ENCODE measurements at regions not wholly inside any gene's neighbourhood (a gene's known extent, or its start where the extent isn't known, plus 50 kb on each side); places are given as distances from the start of the nearest gene placed in this dataset.
"Not testable (repeated sequence)": the region's sequence is repeated elsewhere in the genome, so short reads cannot be mapped to it uniquely, and the experiment has no call there.

DNA sequence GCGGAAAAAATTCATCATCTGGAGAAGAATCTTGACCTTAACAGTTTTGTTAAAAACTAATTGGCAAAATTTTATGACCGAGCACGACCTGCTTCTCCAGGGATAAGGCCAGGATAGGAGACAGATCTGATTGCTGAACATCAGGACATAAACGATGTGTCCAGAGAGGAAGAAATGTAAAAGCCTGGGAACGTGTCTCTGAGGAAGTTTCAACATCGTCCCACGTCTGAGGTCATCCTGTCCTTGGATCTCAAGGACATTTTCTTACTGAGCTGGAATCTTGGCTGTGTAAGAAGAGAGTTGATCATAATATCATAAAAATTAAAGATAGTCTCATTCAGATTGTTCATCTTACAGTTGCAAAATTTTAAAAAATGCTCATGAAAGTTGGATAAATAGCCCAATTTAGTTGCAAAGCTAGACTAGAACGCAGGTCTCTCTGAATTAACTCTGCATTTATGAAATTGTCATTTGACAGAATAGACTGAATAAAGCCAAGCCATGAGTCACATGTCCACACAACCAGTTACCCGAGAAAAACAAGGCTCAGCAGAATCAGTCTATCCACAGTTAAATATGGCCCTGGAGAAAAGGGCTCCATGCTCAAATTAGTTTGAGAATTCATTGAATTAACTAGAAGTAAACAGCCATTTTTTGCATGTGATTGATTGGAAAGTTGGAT is 120.0 kb upstream of the EGFR start:
- no peak for DNase-seq (ENCODE audit: low spot score)

DNA sequence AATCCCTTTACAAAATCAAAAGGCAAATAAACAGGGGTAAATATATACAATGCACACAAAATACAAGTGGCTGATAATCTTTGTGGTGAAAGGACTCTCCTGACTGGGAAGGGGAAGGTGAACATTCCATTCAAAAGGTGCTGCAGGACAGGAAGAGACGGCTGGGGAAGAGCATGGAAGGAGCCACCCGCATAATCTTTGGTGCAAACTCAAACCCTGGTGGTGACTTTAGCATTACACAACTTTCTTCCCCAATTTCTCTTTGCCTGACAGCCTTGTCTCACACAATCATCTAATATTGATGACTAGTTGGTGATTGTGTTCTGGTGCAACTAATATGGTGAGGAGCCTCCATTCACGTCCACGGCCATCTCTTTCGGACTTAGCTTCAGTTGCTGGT is 117.0 kb upstream of the EGFR start:
- no peak for DNase-seq (ENCODE audit: low spot score)

DNA sequence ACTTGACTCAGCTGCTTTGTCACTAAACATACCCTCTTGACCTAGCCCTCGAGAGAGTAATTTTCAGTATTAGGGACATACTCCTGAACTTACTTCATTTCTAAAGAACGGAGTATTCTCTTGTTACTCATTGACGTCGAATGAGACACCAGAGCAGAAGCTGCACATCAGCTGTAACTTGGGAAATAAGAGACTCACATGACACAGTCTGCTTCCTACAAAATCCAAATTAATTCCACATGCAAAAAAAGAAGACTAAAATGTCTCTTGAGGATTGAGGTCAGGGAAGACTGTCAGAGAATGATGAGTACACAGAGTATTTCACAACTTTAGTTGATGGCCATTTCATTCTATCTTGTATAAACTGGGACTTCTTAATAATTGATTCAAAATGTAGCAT is 114.7 kb upstream of the EGFR start:
- no peak for DNase-seq (ENCODE audit: low spot score)

DNA sequence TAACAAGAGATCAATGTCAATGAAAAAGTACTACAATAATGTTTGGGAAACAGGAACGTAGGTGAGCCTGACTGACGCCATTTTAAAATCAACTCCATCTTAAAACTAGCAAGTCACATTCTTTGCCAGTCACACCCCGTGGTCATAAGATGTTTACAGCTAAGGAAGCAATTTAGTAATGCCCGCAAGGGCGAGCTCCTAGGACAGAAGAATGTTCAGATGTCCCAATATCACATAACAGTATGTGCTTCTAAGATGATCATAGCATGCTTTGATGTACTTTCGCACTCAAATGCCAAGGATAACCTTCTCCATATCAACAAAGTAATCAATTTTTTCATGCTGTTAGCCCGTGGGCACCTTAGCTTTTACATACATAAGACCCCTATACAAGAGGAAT is 113.8 kb upstream of the EGFR start:
- DNase-seq (ENCODE audit: low spot score) = no peak

DNA sequence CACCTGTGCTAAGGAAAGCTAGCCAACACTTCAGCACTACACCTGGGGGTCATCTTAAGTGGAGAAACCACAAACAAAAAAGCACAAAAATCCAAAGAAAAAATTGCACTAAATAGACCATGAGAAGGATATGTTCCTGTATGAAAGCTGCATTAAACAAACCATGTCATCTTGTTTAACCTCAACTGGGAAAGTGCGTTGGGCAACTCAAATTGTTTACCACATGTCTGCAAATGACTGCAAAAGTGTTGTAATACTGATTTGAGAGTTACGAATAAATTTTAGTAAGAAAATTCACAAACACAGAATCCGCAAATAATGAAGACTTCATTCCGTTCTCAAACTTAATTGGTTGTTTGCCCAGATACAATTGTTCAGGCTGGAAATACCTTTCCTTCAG is 111.9 kb upstream of the EGFR start:
- DNase-seq (ENCODE audit: low spot score) = no peak

DNA sequence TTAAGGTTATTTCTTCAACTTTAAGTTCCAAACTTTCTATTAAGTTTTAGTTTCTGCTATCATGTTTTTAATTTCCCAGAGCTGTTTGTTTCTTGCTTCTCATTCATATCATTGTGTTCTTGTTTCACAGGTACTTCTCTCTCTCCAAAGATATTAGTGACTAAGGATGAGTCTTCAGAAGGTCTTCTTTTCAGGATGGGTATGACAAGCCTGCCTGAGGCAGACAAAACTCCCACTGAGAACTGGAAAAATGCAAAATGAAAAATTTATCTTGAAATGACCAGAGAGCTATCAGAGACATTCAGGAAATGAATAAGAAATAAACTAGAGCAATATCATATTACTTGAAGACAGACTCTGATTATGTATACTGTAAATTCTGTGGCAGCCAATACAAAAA is 110.8 kb upstream of the EGFR start:
- DNase-seq (ENCODE audit: low spot score) = no peak

DNA sequence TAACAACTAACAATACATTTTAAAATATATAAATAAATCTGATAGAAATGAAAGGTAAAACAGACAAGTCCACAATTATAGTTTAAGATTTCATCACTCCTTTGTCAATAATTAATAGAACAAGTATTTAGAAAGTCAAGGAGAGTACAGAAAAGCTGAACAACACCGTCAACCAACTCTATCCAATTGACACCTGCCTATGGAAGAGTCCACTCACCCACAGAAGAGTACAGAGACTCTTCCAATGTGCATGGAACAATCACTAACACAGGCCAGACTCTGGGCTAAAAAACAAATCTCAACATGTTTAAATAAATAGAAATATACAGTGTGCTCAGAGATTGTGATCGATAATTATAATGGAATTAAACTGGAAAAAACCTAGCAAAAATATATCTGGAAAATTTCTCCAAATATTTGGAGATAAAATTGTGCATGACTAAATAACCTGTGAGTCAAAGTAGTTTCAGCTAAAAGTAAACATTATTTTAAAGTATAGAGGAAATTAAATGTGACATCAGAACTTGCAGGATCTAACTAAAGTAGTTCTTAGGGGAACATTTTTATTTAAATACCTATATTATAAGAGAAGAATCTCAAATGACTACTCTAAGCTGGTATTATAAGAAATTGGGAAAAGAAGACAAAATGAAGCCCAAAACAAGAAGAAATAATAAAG is 109.9 kb upstream of the EGFR start:
- DNase-seq (ENCODE audit: low spot score) = no peak

DNA sequence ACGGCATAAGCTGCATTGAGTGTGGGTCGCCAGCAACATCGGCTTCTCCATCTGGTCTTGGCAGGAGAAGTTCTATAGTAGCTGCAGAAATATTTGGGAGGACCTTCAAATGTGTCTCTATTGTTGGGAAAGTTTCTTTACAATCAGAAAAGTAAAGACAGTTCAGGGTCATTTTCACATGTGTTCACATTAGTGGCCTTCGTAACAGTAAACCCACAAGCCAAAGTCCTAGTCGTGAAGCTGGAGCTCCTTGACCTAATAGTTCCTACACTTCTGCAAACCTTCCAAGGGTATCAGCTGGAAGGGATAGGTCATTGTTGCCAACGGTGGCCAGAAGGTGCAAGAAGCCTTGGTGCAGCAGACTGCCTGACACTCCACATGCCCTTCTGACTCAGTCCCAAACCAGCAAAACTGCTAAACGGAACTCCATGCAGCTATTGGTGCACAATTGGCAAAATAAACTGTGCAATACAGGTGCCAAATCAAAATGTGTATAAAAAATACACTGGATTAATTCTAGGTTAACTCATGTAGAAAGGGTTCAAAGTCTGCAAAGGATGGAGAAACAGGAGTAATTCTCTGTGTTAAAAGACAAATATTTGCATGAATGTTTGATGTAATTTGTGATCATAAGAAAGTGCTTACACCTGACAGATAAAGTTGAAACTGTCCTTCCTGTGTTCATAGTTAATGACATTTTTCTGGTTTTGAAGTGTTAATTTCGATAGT is 102.8 kb upstream of the EGFR start:
- no peak for DNase-seq (ENCODE audit: low spot score)

DNA sequence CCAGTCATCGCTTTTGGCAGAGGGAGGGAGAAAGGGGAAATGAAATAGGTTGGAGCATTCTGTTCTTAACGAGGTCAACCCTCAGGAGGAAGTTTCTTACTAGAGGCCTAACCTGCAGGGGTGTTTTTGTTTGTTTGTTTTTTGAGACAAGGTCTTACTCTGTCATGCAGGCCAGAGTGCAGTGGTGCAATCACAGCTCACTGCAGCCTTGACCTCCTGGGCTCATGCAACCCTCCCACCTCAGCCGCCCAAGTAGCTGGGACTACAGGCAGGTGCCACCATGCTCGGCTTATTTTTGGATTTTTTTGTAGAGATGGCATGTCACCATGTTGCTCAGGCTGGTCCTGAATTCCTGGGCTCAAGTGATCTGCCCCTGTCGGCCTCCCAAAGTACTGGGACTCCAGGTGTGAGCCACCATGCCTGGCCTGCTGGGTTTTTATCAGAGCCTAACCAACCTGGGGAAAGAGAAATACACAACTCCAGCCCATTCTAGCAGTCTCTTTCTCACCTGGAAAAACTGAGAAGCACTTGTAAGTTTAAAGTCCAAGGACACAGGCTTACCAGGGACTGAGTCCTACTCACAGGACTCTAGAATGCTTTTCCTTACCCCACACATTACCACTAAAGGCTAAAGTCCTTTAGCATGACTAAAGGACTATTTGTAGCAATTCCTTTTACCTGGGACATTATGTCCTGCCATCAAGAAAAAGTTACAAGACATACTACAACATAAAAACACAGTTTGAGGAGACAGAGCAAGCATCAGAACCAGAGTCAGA is 101.0 kb upstream of the EGFR start:
- DNase-seq (ENCODE audit: low spot score) = no peak

DNA sequence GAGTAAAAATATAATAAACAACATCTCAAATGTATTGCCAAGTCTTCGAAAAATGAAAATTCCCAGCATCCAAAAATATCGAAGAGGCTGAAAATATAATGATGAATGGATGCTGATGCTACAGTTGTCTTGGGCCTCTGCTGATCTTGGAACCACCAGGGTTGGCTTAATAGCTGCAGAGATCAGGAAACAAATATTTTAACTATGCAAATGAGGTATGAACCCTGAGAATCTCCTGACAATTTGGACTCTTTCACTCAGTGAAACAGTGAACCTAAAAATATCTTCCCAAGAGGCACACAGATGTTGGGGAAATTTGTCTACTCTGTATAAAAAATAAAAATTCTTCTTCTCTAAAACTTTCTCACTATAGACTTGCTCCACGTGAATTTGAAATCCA is 97.7 kb upstream of the EGFR start:
- no peak for DNase-seq (ENCODE audit: low spot score)

DNA sequence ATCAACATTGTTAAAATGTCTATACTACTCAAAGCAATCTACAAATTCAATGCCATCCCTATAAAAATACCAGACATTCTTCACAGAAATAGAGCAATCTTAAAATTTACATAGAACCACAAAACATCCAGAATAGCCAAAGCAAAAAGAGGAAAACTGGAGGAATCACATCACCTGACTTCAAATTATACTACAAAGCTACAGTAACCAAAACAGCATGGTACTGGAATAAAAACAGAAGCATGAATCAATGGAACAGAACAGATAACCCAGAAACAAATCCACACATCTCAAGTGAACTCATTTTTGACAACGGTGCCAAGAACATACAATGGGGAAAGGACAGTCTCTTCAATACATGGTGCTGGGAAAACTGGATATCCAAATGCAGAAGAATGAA is 87.3 kb upstream of the EGFR start:
- no peak for DNase-seq (ENCODE audit: low spot score)

DNA sequence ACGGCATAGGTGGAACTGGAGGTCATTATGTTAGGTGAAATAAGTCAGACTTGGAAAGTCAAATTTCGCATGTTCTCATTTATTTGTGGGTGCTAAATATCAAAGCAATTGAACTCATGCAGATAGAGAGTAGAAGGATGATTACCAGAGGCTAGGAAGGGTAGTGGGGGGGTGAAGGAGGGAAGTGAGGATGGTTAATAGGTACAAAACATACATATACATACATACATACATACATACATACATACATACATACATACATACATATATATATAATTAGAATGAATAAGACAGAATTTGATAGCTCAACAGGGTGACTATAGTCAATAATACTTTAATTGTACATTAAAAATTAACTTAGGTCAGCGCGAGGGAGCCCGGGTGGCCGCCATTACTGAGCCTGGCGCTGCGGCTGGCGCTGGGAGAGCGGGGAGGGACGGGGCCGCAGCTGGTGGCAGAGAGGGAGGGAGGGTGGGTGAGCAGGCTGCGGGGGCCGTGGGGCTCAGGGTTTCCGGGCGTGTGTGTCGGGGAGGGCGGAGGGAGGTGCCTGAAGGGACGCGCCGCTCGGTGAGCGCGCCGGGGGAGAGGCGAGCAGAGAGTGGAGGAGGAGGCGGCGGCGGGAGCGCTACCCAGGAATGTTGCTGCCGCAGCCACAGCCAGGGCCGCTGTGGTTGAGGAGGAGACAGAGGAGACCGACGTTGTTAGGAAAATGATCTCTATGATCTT is 85.8 kb upstream of the EGFR start:
- no peak for DNase-seq (ENCODE audit: low spot score)

DNA sequence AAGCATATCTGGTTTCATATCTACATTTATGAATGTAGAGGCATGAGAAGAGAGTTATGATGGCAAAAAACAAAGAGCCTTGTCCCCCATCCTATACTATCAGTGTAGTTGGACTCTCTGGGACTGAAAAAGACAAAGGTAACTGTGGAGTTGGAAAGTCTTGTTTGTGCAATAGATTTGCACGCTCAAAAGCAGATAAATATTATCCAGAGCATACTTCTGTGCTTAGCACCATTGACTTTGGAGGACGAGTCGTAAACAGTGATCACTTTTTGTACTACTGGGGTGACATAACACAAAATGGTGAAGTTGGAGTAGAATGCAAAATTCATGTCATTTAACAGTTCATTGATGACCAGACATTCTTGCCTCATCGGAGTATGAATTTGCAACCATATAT is 85.2 kb upstream of the EGFR start:
- no peak for DNase-seq (ENCODE audit: low spot score)

DNA sequence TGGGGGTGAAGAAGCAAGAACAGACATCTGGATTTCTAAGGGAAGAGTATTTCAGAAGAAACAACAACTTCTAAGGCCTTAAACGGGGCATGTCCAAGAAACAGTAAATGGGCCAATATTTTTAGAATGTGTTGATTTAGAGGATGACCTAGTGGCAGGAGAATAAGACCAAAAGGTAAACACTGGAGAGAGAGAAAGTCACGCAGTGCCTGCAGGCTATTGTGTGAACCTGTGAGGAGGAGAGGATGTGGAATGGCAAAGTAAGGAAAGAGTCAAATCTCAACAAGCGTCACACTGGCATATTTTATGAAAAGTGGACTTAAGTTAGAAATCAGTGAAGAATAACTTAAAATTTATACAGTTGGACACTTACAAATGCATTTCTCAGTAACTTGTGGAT is 78.1 kb upstream of the EGFR start:
- no peak for DNase-seq (ENCODE audit: low spot score)

DNA sequence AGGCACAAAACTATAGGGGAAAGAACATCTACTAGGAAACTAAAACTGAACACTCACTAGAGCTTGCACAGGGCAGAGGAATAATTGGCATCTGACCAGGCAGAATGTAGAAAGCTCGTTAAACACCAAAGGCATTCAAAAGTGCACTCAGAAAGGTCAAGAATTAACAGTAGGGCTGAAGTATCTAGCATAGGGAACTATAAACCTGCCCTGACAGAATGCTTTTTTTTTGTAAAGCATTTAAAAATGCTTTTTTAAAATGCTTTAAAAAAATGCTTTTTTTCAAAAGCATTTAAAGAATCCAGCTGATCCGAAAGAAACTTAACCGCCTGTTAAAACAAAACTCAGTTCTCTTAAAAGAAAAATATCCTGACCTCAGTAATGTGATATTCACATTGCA is 74.6 kb upstream of the EGFR start:
- no peak for DNase-seq (ENCODE audit: low spot score)

DNA sequence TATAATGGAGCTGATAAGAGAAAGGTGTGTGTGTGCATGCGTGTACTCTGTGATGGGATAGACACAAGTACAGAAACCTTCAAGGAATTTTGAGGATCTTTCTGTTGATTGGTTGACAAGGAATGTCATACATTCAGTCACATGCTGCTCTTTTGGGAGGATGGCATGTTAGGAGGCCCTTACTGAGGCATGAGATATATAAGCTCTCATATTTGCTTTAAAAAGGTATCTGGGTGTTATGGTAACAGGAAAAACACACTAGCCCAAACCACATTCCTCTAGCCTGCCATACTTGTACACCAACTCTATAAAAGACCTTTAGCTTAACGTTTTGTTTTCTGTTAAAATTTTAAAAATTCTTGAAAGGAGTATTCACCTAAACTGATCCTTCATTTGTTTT is 72.5 kb upstream of the EGFR start:
- DNase-seq (ENCODE audit: low spot score) = no peak

DNA sequence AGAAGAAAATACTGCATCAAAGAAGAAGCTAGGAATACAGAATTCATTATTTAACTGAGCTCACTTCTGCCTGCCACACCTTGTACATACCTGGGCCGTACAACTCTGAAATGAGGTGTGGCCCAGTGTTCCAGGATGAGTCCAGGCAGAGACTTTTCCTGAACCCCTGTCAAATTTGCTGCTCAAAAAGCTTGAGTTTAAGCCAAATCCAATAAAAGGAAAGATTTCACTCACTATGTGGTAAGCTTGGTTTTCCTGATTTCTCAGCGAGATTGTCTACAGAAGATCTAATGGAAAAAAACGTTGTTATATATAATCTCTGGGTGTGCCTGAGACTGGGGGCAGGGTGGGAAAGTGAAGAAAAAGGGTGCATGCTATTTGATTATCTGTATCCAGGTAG is 72.1 kb upstream of the EGFR start:
- DNase-seq (ENCODE audit: low spot score) = no peak

DNA sequence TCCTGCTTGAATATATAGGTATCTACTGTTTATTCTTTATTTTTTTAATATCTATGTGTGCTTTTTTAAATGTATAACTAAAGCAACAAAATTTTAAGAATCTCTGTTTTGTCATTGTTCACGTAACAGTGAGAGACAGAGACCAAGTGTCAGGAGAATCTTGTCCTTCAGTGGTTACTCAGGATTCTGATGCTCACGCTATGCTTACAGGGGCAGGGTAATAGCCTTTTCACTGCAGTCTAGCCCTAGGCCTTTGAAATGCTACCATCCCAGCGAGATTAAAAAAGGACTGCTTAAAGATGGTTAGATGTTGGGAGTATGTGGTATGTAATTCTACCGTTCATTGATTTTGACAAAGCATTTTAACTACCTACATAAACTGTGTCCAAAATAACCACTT is 71.6 kb upstream of the EGFR start:
- DNase-seq (ENCODE audit: low spot score) = no peak

DNA sequence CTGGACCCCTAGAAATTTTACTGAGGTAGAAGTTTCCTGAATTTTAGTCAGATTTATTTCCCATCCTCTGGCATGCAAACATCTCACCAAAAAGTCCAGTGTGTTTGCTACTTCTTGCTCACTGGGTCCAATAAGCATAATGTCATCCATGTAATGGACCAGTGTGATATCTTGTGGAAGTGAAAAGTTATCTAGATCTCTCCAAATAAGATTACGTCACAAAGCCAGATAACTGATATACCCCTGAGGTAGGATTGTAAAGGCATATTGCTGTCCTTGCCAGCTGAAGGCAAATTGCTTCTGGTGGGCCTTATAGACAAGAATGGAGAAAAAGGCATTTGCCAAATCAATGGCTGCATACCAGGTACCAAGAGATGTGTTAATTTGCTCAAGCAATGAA is 69.3 kb upstream of the EGFR start:
- DNase-seq (ENCODE audit: low spot score) = not testable (repeated sequence)

DNA sequence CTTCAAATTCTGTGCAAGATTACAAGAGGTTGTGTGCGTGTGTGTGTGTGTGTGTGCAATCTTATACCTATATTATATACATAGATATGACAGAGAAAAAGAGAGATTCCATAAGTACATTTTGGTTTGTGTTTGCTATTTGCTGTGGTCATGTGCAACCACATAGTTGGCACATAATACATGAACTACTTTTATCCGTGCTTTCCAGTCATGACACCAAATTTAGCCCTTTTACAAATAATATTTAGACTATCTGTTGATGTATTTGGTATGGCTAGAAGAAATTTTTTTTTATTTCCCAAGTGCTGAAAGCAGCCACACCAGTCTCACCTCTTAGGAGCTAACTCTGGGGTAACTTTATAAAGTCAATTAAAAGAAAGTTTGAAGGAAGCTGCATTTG is 63.5 kb upstream of the EGFR start:
- no peak for DNase-seq (ENCODE audit: low spot score)

DNA sequence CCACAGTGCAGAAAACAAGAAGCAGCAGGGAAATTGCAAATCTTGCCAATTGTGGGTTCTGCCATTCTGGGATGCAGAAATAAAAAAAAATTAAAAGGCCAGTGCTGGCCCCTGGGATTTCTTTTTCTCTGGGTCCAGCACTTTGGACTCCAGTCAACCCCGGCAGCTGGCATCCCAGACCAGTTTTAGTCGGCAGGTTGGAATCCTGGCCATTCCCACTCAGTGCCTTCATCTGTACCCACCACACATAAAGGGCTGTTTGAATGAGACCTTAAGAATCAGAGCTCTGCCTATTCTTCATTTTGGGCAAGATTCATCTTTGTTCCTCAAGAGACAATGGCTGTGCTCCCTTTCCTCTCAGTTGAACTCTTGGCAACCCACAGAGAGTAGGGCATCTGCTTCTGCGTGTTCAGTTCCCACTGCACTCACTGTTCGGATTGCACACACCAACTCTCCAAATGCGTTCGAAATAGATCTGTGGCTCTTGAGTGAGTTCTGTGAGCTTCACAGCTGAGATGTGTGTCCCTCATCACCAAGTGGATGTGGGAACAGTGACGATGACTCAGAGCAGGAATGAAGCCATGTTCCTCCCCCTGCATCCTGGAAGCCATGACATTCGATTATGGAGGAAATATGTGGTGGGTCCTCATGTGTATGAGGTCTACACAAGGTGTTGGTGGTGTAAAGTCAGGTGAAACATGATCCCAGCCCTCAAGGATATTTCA is 63.0 kb upstream of the EGFR start:
- DNase-seq (ENCODE audit: low spot score) = no peak

All from COLO829 (cell line).